NB4 (cell line): ENCODE measurements at regions not wholly inside any gene's neighbourhood (a gene's known extent, or its start where the extent isn't known, plus 50 kb on each side); places are given as distances from the start of the nearest gene placed in this dataset.

ENCODE experiments used
- CTCF ChIP-seq: IDR thresholded peaks from one replicate; pipeline ENCODE4 v1.5.1; 2012; ENCODE audit warnings: low read depth, low read length
- POLR2A ChIP-seq: IDR thresholded peaks from 2 replicates; pipeline ENCODE4 v1.6.1; 2011; ENCODE audit warnings: mild to moderate bottlenecking; ENCODE audit not compliant: insufficient read length; ENCODE audit errors: extremely low read depth
- TF ChIP-seq, protein P1 (sequence below): IDR thresholded peaks from 2 replicates; pipeline ENCODE4 v1.6.1; 2011; ENCODE audit warnings: low read depth, low read length

DNA sequence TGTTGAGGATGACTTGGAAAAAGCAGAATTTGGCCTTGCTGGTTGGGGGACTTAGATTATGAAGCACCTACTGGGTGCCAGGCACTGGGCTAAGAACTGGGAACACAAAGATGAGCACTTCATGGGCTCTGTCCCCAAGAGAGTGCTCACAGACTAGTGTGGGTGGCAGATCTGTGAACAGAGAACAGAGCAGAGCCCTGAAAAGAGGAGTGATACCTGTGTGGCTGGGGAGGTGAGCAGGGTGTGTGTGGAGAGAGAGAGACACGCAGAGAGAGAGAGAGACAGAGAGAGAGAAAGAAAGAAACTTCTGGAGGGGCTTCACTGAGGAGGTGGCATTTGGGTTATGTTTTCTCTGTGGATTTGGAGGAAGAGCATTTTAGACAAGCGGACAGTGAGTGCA, 61.1 kb upstream of the PPP2R5A start:
- TF ChIP-seq CTCF (no peak), POLR2A (no peak)
- TF ChIP-seq, protein P1, sequence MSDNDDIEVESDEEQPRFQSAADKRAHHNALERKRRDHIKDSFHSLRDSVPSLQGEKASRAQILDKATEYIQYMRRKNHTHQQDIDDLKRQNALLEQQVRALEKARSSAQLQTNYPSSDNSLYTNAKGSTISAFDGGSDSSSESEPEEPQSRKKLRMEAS: no peak
